ENCODE measurements at regions not wholly inside any gene's neighbourhood (a gene's known extent, or its start where the extent isn't known, plus 50 kb on each side); places are given as distances from the start of the nearest gene placed in this dataset.
"Not testable (repeated sequence)": the region's sequence is repeated elsewhere in the genome, so short reads cannot be mapped to it uniquely, and the experiment has no call there.

- H3K27ac ChIP-seq (ENCODE audit: low read depth, low read length), result peak overlapping the region; percentile 70
- H3K9me3 ChIP-seq (ENCODE audit: control insufficient read depth in 1 of 2, low read length in 2 of 2), result no peaks in the 10 kb centered on the region
- H3K4me3 ChIP-seq (ENCODE audit: low read depth in 1 of 2, low read length in 2 of 2), result no peak overlapping the region
- no peaks in the 10 kb centered on the region for H3K36me3 ChIP-seq (ENCODE audit: control insufficient read depth in 1 of 2, insufficient read depth in 2 of 2, low read length in 2 of 2)
- peaks cover 31 to 51% of the 10 kb centered on the region in 2 donors for H3K4me1 ChIP-seq (ENCODE audit: control insufficient read depth in 1 of 2, insufficient read depth in 2 of 2, low read length in 2 of 2)
- H3K9ac ChIP-seq (ENCODE audit: low read depth in 1 of 2, low read length in 2 of 2), result no peak overlapping the region
- no peaks in the 10 kb centered on the region for H3K27me3 ChIP-seq (ENCODE audit: control insufficient read depth in 1 of 2, insufficient read depth in 2 of 2, low read length in 2 of 2)
Observed at GRCh38 chr3:177345973-177346503, 148.8 kb upstream of the TBL1XR1 start.

- no peaks in the 10 kb centered on the region for H3K36me3 ChIP-seq (ENCODE audit: control insufficient read depth in 1 of 2, insufficient read depth in 2 of 2, low read length in 2 of 2)
- no peak overlapping the region for H3K27ac ChIP-seq (ENCODE audit: low read depth, low read length)
- H3K4me3 ChIP-seq (ENCODE audit: low read depth in 1 of 2, low read length in 2 of 2), result no peak overlapping the region
- no peaks in the 10 kb centered on the region for H3K27me3 ChIP-seq (ENCODE audit: control insufficient read depth in 1 of 2, insufficient read depth in 2 of 2, low read length in 2 of 2)
- H3K9me3 ChIP-seq (ENCODE audit: control insufficient read depth in 1 of 2, low read length in 2 of 2), result no peaks in the 10 kb centered on the region
- H3K9ac ChIP-seq (ENCODE audit: low read depth in 1 of 2, low read length in 2 of 2), result no peak overlapping the region
- H3K4me1 ChIP-seq (ENCODE audit: control insufficient read depth in 1 of 2, insufficient read depth in 2 of 2, low read length in 2 of 2), result peaks cover 37 to 58% of the 10 kb centered on the region in 2 donors
Observed at GRCh38 chr3:177346878-177347277, 149.6 kb upstream of the TBL1XR1 start.

- Histone ChIP-seq H3K4me1 (ENCODE audit: control insufficient read depth in 1 of 2, insufficient read depth in 2 of 2, low read length in 2 of 2) (peaks cover 45 to 66% of the 10 kb centered on the region in 2 donors), H3K4me3 (ENCODE audit: low read depth in 1 of 2, low read length in 2 of 2) (no peak overlapping the region)
Observed at GRCh38 chr3:177347611-177348010, 150.3 kb upstream of the TBL1XR1 start.

GRCh38 chr3:177348974-177349373 lies 151.7 kb upstream of the TBL1XR1 start:
- Histone ChIP-seq H3K4me1 (ENCODE audit: control insufficient read depth in 1 of 2, insufficient read depth in 2 of 2, low read length in 2 of 2) (peaks cover 35 to 61% of the 10 kb centered on the region in 2 donors), H3K36me3 (ENCODE audit: control insufficient read depth in 1 of 2, insufficient read depth in 2 of 2, low read length in 2 of 2) (no peaks in the 10 kb centered on the region), H3K9ac (ENCODE audit: low read depth in 1 of 2, low read length in 2 of 2) (no peak overlapping the region), H3K9me3 (ENCODE audit: control insufficient read depth in 1 of 2, low read length in 2 of 2) (no peaks in the 10 kb centered on the region), H3K27me3 (ENCODE audit: control insufficient read depth in 1 of 2, insufficient read depth in 2 of 2, low read length in 2 of 2) (no peaks in the 10 kb centered on the region), H3K4me3 (ENCODE audit: low read depth in 1 of 2, low read length in 2 of 2) (no peak overlapping the region), H3K27ac (ENCODE audit: low read depth, low read length) (no peak overlapping the region)

More at GRCh38 chr3:177347611-177348010, 150.3 kb upstream of the TBL1XR1 start:
- Histone ChIP-seq H3K27me3 (ENCODE audit: control insufficient read depth in 1 of 2, insufficient read depth in 2 of 2, low read length in 2 of 2) (no peaks in the 10 kb centered on the region), H3K36me3 (ENCODE audit: control insufficient read depth in 1 of 2, insufficient read depth in 2 of 2, low read length in 2 of 2) (no peaks in the 10 kb centered on the region), H3K9me3 (ENCODE audit: control insufficient read depth in 1 of 2, low read length in 2 of 2) (no peaks in the 10 kb centered on the region), H3K27ac (ENCODE audit: low read depth, low read length) (no peak overlapping the region), H3K9ac (ENCODE audit: low read depth in 1 of 2, low read length in 2 of 2) (no peak overlapping the region)

GRCh38 chr3:177349384-177349783 lies 152.1 kb upstream of the TBL1XR1 start:
- Histone ChIP-seq H3K4me1 (ENCODE audit: control insufficient read depth in 1 of 2, insufficient read depth in 2 of 2, low read length in 2 of 2) (peaks cover 37 to 64% of the 10 kb centered on the region in 2 donors), H3K27ac (ENCODE audit: low read depth, low read length) (no peak overlapping the region), H3K4me3 (ENCODE audit: low read depth in 1 of 2, low read length in 2 of 2) (no peak overlapping the region), H3K9ac (ENCODE audit: low read depth in 1 of 2, low read length in 2 of 2) (no peak overlapping the region), H3K36me3 (ENCODE audit: control insufficient read depth in 1 of 2, insufficient read depth in 2 of 2, low read length in 2 of 2) (no peaks in the 10 kb centered on the region), H3K9me3 (ENCODE audit: control insufficient read depth in 1 of 2, low read length in 2 of 2) (no peaks in the 10 kb centered on the region), H3K27me3 (ENCODE audit: control insufficient read depth in 1 of 2, insufficient read depth in 2 of 2, low read length in 2 of 2) (no peaks in the 10 kb centered on the region)

GRCh38 chr3:177350121-177350520 lies 152.8 kb upstream of the TBL1XR1 start:
- Histone ChIP-seq H3K36me3 (ENCODE audit: control insufficient read depth in 1 of 2, insufficient read depth in 2 of 2, low read length in 2 of 2) (no peaks in the 10 kb centered on the region), H3K4me3 (ENCODE audit: low read depth in 1 of 2, low read length in 2 of 2) (no peak overlapping the region), H3K4me1 (ENCODE audit: control insufficient read depth in 1 of 2, insufficient read depth in 2 of 2, low read length in 2 of 2) (peaks cover 31 to 58% of the 10 kb centered on the region in 2 donors), H3K27ac (ENCODE audit: low read depth, low read length) (no peak overlapping the region), H3K27me3 (ENCODE audit: control insufficient read depth in 1 of 2, insufficient read depth in 2 of 2, low read length in 2 of 2) (no peaks in the 10 kb centered on the region), H3K9me3 (ENCODE audit: control insufficient read depth in 1 of 2, low read length in 2 of 2) (no peaks in the 10 kb centered on the region), H3K9ac (ENCODE audit: low read depth in 1 of 2, low read length in 2 of 2) (no peak overlapping the region)

- no peak overlapping the region for H3K9ac ChIP-seq (ENCODE audit: low read depth in 1 of 2, low read length in 2 of 2)
- no peak overlapping the region for H3K27ac ChIP-seq (ENCODE audit: low read depth, low read length)
- H3K4me1 ChIP-seq (ENCODE audit: control insufficient read depth in 1 of 2, insufficient read depth in 2 of 2, low read length in 2 of 2), result peaks cover 22 to 55% of the 10 kb centered on the region in 2 donors
- no peak overlapping the region for H3K4me3 ChIP-seq (ENCODE audit: low read depth in 1 of 2, low read length in 2 of 2)
- no peaks in the 10 kb centered on the region for H3K9me3 ChIP-seq (ENCODE audit: control insufficient read depth in 1 of 2, low read length in 2 of 2)
- no peaks in the 10 kb centered on the region for H3K36me3 ChIP-seq (ENCODE audit: control insufficient read depth in 1 of 2, insufficient read depth in 2 of 2, low read length in 2 of 2)
- no peaks in the 10 kb centered on the region for H3K27me3 ChIP-seq (ENCODE audit: control insufficient read depth in 1 of 2, insufficient read depth in 2 of 2, low read length in 2 of 2)
Observed at GRCh38 chr3:177351206-177351605, 153.9 kb upstream of the TBL1XR1 start.

- Histone ChIP-seq H3K27ac (ENCODE audit: low read depth, low read length) (no peak overlapping the region), H3K9ac (ENCODE audit: low read depth in 1 of 2, low read length in 2 of 2) (no peak overlapping the region), H3K4me3 (ENCODE audit: low read depth in 1 of 2, low read length in 2 of 2) (no peak overlapping the region), H3K4me1 (ENCODE audit: control insufficient read depth in 1 of 2, insufficient read depth in 2 of 2, low read length in 2 of 2) (peaks cover 21 to 56% of the 10 kb centered on the region in 2 donors), H3K27me3 (ENCODE audit: control insufficient read depth in 1 of 2, insufficient read depth in 2 of 2, low read length in 2 of 2) (no peaks in the 10 kb centered on the region), H3K9me3 (ENCODE audit: control insufficient read depth in 1 of 2, low read length in 2 of 2) (no peaks in the 10 kb centered on the region), H3K36me3 (ENCODE audit: control insufficient read depth in 1 of 2, insufficient read depth in 2 of 2, low read length in 2 of 2) (no peaks in the 10 kb centered on the region)
Observed at GRCh38 chr3:177351757-177352158, 154.5 kb upstream of the TBL1XR1 start.

GRCh38 chr3:177352424-177352823 lies 155.1 kb upstream of the TBL1XR1 start:
- H3K9ac ChIP-seq (ENCODE audit: low read depth in 1 of 2, low read length in 2 of 2), result no peak overlapping the region
- peaks cover 27 to 57% of the 10 kb centered on the region in 2 donors for H3K4me1 ChIP-seq (ENCODE audit: control insufficient read depth in 1 of 2, insufficient read depth in 2 of 2, low read length in 2 of 2)
- no peak overlapping the region for H3K27ac ChIP-seq (ENCODE audit: low read depth, low read length)
- no peaks in the 10 kb centered on the region for H3K9me3 ChIP-seq (ENCODE audit: control insufficient read depth in 1 of 2, low read length in 2 of 2)
- H3K36me3 ChIP-seq (ENCODE audit: control insufficient read depth in 1 of 2, insufficient read depth in 2 of 2, low read length in 2 of 2), result no peaks in the 10 kb centered on the region
- no peaks in the 10 kb centered on the region for H3K27me3 ChIP-seq (ENCODE audit: control insufficient read depth in 1 of 2, insufficient read depth in 2 of 2, low read length in 2 of 2)
- no peak overlapping the region for H3K4me3 ChIP-seq (ENCODE audit: low read depth in 1 of 2, low read length in 2 of 2)

- H3K9me3 ChIP-seq (ENCODE audit: control insufficient read depth in 1 of 2, low read length in 2 of 2), result no peaks in the 10 kb centered on the region
- H3K27me3 ChIP-seq (ENCODE audit: control insufficient read depth in 1 of 2, insufficient read depth in 2 of 2, low read length in 2 of 2), result no peaks in the 10 kb centered on the region
- H3K27ac ChIP-seq (ENCODE audit: low read depth, low read length), result no peak overlapping the region
- no peak overlapping the region for H3K4me3 ChIP-seq (ENCODE audit: low read depth in 1 of 2, low read length in 2 of 2)
- H3K9ac ChIP-seq (ENCODE audit: low read depth in 1 of 2, low read length in 2 of 2), result no peak overlapping the region
- H3K4me1 ChIP-seq (ENCODE audit: control insufficient read depth in 1 of 2, insufficient read depth in 2 of 2, low read length in 2 of 2), result peaks cover 34 to 64% of the 10 kb centered on the region in 2 donors
- no peaks in the 10 kb centered on the region for H3K36me3 ChIP-seq (ENCODE audit: control insufficient read depth in 1 of 2, insufficient read depth in 2 of 2, low read length in 2 of 2)
Observed at GRCh38 chr3:177353140-177353539, 155.9 kb upstream of the TBL1XR1 start.

- H3K27ac ChIP-seq (ENCODE audit: low read depth, low read length); H3K27me3 ChIP-seq (ENCODE audit: control insufficient read depth in 1 of 2, insufficient read depth in 2 of 2, low read length in 2 of 2); H3K9ac ChIP-seq (ENCODE audit: low read depth in 1 of 2, low read length in 2 of 2); H3K4me3 ChIP-seq (ENCODE audit: low read depth in 1 of 2, low read length in 2 of 2); H3K9me3 ChIP-seq (ENCODE audit: control insufficient read depth in 1 of 2, low read length in 2 of 2); H3K36me3 ChIP-seq (ENCODE audit: control insufficient read depth in 1 of 2, insufficient read depth in 2 of 2, low read length in 2 of 2): not testable (repeated sequence)
- H3K4me1 ChIP-seq (ENCODE audit: control insufficient read depth in 1 of 2, insufficient read depth in 2 of 2, low read length in 2 of 2), result peaks cover 41 to 71% of the 10 kb centered on the region in 2 donors
Observed at GRCh38 chr3:177353879-177354278, 156.6 kb upstream of the TBL1XR1 start.

Data from duodenal mucosa (tissue), 2 donors.